Astrocyte (in vitro differentiated cells and primary cell): ENCODE measurements at regions not wholly inside any gene's neighbourhood (a gene's known extent, or its start where the extent isn't known, plus 50 kb on each side); places are given as distances from the start of the nearest gene placed in this dataset.

Source experiments
- DNase-seq: peaks from one replicate; pipeline ENCODE4 v3.0.0-alpha.2; 2010; ENCODE audit warnings: low read depth
- FAIRE-seq: peaks from 2 replicates; lab custom pipeline; 2011; peaks lifted over from hg19 to GRCh38; lab: Jason Lieb, UNC
- H2AFZ ChIP-seq: 2 replicates; pipeline ENCODE4 v1.6.0; 2012; ENCODE audit warnings: low read depth, low read length, inconsistent platforms
- H3K27ac ChIP-seq: 2 replicates; pipeline ENCODE4 v1.5.1; 2011; ENCODE audit warnings: low read depth, low read length, inconsistent platforms
- H3K27me3 ChIP-seq: 2 replicates; pipeline ENCODE4 v1.6.0; 2011; ENCODE audit warnings: low read length, inconsistent platforms; ENCODE audit not compliant: insufficient read depth
- H3K36me3 ChIP-seq: 2 replicates; pipeline ENCODE4 v1.5.1; 2011; ENCODE audit warnings: low read length, inconsistent platforms; ENCODE audit not compliant: insufficient read depth
- H3K4me1 ChIP-seq: 2 replicates; pipeline ENCODE4 v1.5.1; 2011; ENCODE audit warnings: low read length, inconsistent platforms; ENCODE audit not compliant: insufficient read depth
- H3K4me2 ChIP-seq: 2 replicates; pipeline ENCODE4 v1.6.0; 2012; ENCODE audit warnings: low read length, inconsistent platforms
- H3K4me3 ChIP-seq: 2 replicates; pipeline ENCODE4 v1.5.1; 2011; ENCODE audit warnings: low read depth, mild to moderate bottlenecking, low read length, inconsistent platforms; ENCODE audit not compliant: insufficient read depth
- H3K79me2 ChIP-seq: 2 replicates; pipeline ENCODE4 v1.6.0; 2012; ENCODE audit warnings: mild to moderate bottlenecking, low read length, inconsistent platforms; ENCODE audit not compliant: insufficient read depth
- H3K9ac ChIP-seq: 2 replicates; pipeline ENCODE4 v1.6.0; 2012; ENCODE audit warnings: mild to moderate bottlenecking, low read length, inconsistent platforms
- H3K9me3 ChIP-seq: 2 replicates; pipeline ENCODE4 v1.5.1; 2012; ENCODE audit warnings: low read depth, mild to moderate bottlenecking, low read length, inconsistent platforms; ENCODE audit not compliant: insufficient read depth
- H4K20me1 ChIP-seq: 2 replicates; pipeline ENCODE4 v1.6.0; 2012; ENCODE audit warnings: low read length, inconsistent platforms; ENCODE audit not compliant: insufficient read depth
- H3K27ac Mint-ChIP-seq: one replicate; pipeline ENCODE4 v1.8.0; 2021; ENCODE audit warnings: mild to moderate bottlenecking, mixed read lengths; ENCODE audit not compliant: unreplicated experiment
- H3K27me3 Mint-ChIP-seq: one replicate; pipeline ENCODE4 v1.8.0; 2021; ENCODE audit warnings: low read depth, mixed read lengths; ENCODE audit not compliant: unreplicated experiment
- H3K36me3 Mint-ChIP-seq: one replicate; pipeline ENCODE4 v1.8.0; 2021; ENCODE audit warnings: low read depth, mixed read lengths; ENCODE audit not compliant: unreplicated experiment
- H3K4me1 Mint-ChIP-seq: one replicate; pipeline ENCODE4 v1.8.0; 2021; ENCODE audit warnings: low read depth, mixed read lengths; ENCODE audit not compliant: unreplicated experiment
- H3K4me3 Mint-ChIP-seq: one replicate; pipeline ENCODE4 v1.8.0; 2021; ENCODE audit warnings: mild to moderate bottlenecking, moderate library complexity, mixed read lengths; ENCODE audit not compliant: unreplicated experiment
- H3K9me3 Mint-ChIP-seq: one replicate; pipeline ENCODE4 v1.8.0; 2021; ENCODE audit warnings: mild to moderate bottlenecking, mixed read lengths; ENCODE audit not compliant: unreplicated experiment
- CTCF ChIP-seq: IDR thresholded peaks from 2 replicates; pipeline ENCODE4 v1.5.1; 2011; ENCODE audit warnings: low read depth, mild to moderate bottlenecking, inconsistent platforms, low read length, moderate library complexity; ENCODE audit not compliant: insufficient read depth
- EZH2 ChIP-seq: IDR thresholded peaks from 2 replicates; pipeline ENCODE4 v1.6.1; 2012; ENCODE audit warnings: mild to moderate bottlenecking, low read length, inconsistent platforms; ENCODE audit not compliant: insufficient read depth

DNA sequence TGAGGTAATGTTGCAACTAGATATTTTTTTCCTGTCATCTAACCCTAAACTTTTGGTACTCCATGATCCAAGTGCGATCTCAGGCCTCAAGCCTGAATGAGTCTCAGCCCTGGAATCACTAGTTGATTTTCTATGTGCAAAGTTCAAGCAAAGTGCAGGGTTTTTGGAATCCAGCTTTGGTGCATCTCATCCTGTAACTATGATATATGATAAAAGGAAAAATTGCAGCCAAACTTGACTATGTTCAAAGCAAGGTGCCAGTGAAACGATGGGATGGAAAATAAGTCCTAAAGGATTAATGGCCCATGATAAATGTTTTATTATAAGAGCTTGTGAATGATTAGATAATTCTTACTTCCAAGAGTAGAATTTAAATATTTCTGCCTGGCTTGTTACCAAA is 78.9 kb upstream of the NT5C1B start:
- H3K27me3 Mint-ChIP-seq: no peaks in the 10 kb centered on the region
- no peaks in the 10 kb centered on the region for H3K36me3 ChIP-seq
- no peak overlapping the region for H2AFZ ChIP-seq
- H3K36me3 Mint-ChIP-seq: no peaks in the 10 kb centered on the region
- no peak overlapping the region for H3K27ac Mint-ChIP-seq
- H3K9me3 ChIP-seq: no peaks in the 10 kb centered on the region
- H3K9ac ChIP-seq: no peak overlapping the region
- TF ChIP-seq EZH2: no peak
- TF ChIP-seq CTCF: no peak
- no peaks in the 10 kb centered on the region for H3K4me1 ChIP-seq
- H3K79me2 ChIP-seq: no peaks in the 10 kb centered on the region
- no peak overlapping the region for H3K4me3 Mint-ChIP-seq
- DNase-seq (no peak), FAIRE-seq (no peak)
- H4K20me1 ChIP-seq: no peaks in the 10 kb centered on the region
- H3K4me1 Mint-ChIP-seq: peaks cover 2% of the 10 kb centered on the region
- H3K4me3 ChIP-seq: no peak overlapping the region
- no peaks in the 10 kb centered on the region for H3K27me3 ChIP-seq
- no peak overlapping the region for H3K27ac ChIP-seq
- H3K4me2 ChIP-seq: no peak overlapping the region
- H3K9me3 Mint-ChIP-seq: no peaks in the 10 kb centered on the region

DNA sequence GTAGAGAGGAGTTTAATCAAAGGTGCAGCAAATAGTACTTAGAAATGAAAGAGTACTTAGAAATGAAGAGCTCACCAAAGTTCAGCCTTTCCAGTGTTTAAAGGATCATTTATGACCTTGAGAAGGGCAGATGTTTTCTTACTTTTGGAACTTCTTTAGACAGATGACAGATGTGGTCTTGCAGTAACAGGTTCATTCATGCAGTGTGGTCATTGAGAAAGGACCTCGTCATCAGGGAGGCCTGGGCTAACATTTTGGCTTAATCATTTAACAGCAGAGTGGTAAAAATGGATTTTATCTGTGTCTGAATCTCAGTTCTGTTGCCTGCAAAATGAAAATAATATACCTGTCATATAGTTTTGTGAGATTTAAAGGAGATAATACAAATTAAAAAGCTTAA is 75.1 kb upstream of the NT5C1B start:
- no peaks in the 10 kb centered on the region for H3K27me3 ChIP-seq
- H3K79me2 ChIP-seq: no peaks in the 10 kb centered on the region
- DNase-seq (no peak), FAIRE-seq (no peak)
- no peak overlapping the region for H3K9ac ChIP-seq
- Mint-ChIP-seq H3K9me3 (no peaks in the 10 kb centered on the region), H3K36me3 (no peaks in the 10 kb centered on the region), H3K27me3 (no peaks in the 10 kb centered on the region), H3K4me1 (peaks cover 2% of the 10 kb centered on the region), H3K4me3 (no peak overlapping the region), H3K27ac (no peak overlapping the region)
- H3K4me2 ChIP-seq: no peak overlapping the region
- H3K36me3 ChIP-seq: no peaks in the 10 kb centered on the region
- H3K27ac ChIP-seq: no peak overlapping the region
- no peak overlapping the region for H2AFZ ChIP-seq
- H3K4me1 ChIP-seq: no peaks in the 10 kb centered on the region
- TF ChIP-seq CTCF (no peak), EZH2 (no peak)
- no peaks in the 10 kb centered on the region for H4K20me1 ChIP-seq
- no peaks in the 10 kb centered on the region for H3K9me3 ChIP-seq
- H3K4me3 ChIP-seq: no peak overlapping the region

DNA sequence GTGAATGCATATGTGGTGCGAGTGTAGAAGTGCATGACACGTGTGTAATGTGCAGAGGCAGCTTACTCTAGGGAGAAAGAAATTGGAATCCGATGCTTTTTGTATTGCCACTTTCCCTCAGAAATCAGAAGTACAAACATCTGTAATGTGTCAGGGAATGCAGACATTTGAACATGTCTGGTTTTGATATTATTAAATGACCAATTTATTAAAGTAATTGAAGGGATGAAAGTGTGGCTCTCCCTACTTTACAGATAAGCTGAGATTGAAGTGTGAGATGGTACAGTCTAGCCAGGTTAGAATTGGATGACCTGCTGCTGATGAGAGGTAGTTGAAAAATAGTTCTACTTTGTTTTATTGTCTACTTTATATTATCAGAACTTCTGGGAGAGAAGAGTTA is 74.5 kb upstream of the NT5C1B start:
- Histone ChIP-seq H3K9me3 (no peaks in the 10 kb centered on the region), H3K4me1 (no peaks in the 10 kb centered on the region), H3K4me3 (no peak overlapping the region), H3K4me2 (no peak overlapping the region), H2AFZ (no peak overlapping the region), H3K79me2 (no peaks in the 10 kb centered on the region), H3K27ac (no peak overlapping the region), H3K9ac (no peak overlapping the region), H3K27me3 (no peaks in the 10 kb centered on the region), H4K20me1 (no peaks in the 10 kb centered on the region), H3K36me3 (no peaks in the 10 kb centered on the region)
- DNase-seq (no peak), FAIRE-seq (no peak)
- no peaks in the 10 kb centered on the region for H3K27me3 Mint-ChIP-seq
- H3K4me3 Mint-ChIP-seq: no peak overlapping the region
- TF ChIP-seq CTCF (no peak), EZH2 (no peak)
- peaks cover 2% of the 10 kb centered on the region for H3K4me1 Mint-ChIP-seq
- no peak overlapping the region for H3K27ac Mint-ChIP-seq
- H3K9me3 Mint-ChIP-seq: no peaks in the 10 kb centered on the region
- H3K36me3 Mint-ChIP-seq: no peaks in the 10 kb centered on the region
